ENCODE measurements at regions not wholly inside any gene's neighbourhood (a gene's known extent, or its start where the extent isn't known, plus 50 kb on each side); places are given as distances from the start of the nearest gene placed in this dataset.
"Not testable (repeated sequence)": the region's sequence is repeated elsewhere in the genome, so short reads cannot be mapped to it uniquely, and the experiment has no call there.

- no peak for DNase-seq (ENCODE audit: low read depth, low spot score)
These were observed 355.5 kb downstream of the EDEM1 start for GRCh38 chr3:5543047-5543446.

- no peak for DNase-seq (ENCODE audit: low read depth, low spot score)
These were observed 358.2 kb downstream of the EDEM1 start for GRCh38 chr3:5545719-5546118.

GRCh38 chr3:5553203-5553602 is 365.7 kb downstream of the EDEM1 start:
- no peak for DNase-seq (ENCODE audit: low read depth, low spot score)

- no peak for DNase-seq (ENCODE audit: low read depth, low spot score)
These were observed 366.8 kb downstream of the EDEM1 start for GRCh38 chr3:5554245-5554747.

GRCh38 chr3:5560199-5560598 is 372.7 kb downstream of the EDEM1 start:
- no peak for DNase-seq (ENCODE audit: low read depth, low spot score)

- DNase-seq (ENCODE audit: low read depth, low spot score): no peak
These were observed 376.2 kb downstream of the EDEM1 start for GRCh38 chr3:5563537-5564277.

- no peak for DNase-seq (ENCODE audit: low read depth, low spot score)
These were observed 376.8 kb downstream of the EDEM1 start for GRCh38 chr3:5564278-5564666.

- DNase-seq (ENCODE audit: low read depth, low spot score): no peak
These were observed 377.5 kb downstream of the EDEM1 start for GRCh38 chr3:5565026-5565425.

GRCh38 chr3:5567113-5567512 is 379.6 kb downstream of the EDEM1 start:
- DNase-seq (ENCODE audit: low read depth, low spot score): no peak

GRCh38 chr3:5568451-5568850 is 380.9 kb downstream of the EDEM1 start:
- no peak for DNase-seq (ENCODE audit: low read depth, low spot score)

GRCh38 chr3:5569152-5569551 is 381.6 kb downstream of the EDEM1 start:
- DNase-seq (ENCODE audit: low read depth, low spot score): no peak

GRCh38 chr3:5572168-5572567 is 384.7 kb downstream of the EDEM1 start:
- no peak for DNase-seq (ENCODE audit: low read depth, low spot score)

GRCh38 chr3:5576277-5577011 is 388.9 kb downstream of the EDEM1 start:
- DNase-seq (ENCODE audit: low read depth, low spot score): no peak

- no peak for DNase-seq (ENCODE audit: low read depth, low spot score)
These were observed 391.7 kb downstream of the EDEM1 start for GRCh38 chr3:5579139-5579602.

GRCh38 chr3:5579946-5580345 is 392.4 kb downstream of the EDEM1 start:
- DNase-seq (ENCODE audit: low read depth, low spot score): no peak

- DNase-seq (ENCODE audit: low read depth, low spot score): no peak
These were observed 393.3 kb downstream of the EDEM1 start for GRCh38 chr3:5580826-5581225.

- DNase-seq (ENCODE audit: low read depth, low spot score): no peak
These were observed 394.2 kb downstream of the EDEM1 start for GRCh38 chr3:5581743-5582142.

- DNase-seq (ENCODE audit: low read depth, low spot score): no peak
These were observed 396.4 kb downstream of the EDEM1 start for GRCh38 chr3:5583920-5584319.

GRCh38 chr3:5585085-5585484 is 397.6 kb downstream of the EDEM1 start:
- DNase-seq (ENCODE audit: low read depth, low spot score): no peak

GRCh38 chr3:5606884-5607472 is 419.5 kb downstream of the EDEM1 start:
- no peak for DNase-seq (ENCODE audit: low read depth, low spot score)

- no peak for DNase-seq (ENCODE audit: low read depth, low spot score)
These were observed 420.1 kb downstream of the EDEM1 start for GRCh38 chr3:5607581-5607980.

GRCh38 chr3:5608971-5609370 is 421.5 kb downstream of the EDEM1 start:
- DNase-seq (ENCODE audit: low read depth, low spot score): not testable (repeated sequence)

- no peak for DNase-seq (ENCODE audit: low read depth, low spot score)
These were observed 426.1 kb downstream of the EDEM1 start for GRCh38 chr3:5613599-5613998.

All from iPS DF 19.7 (cell line).